ENCODE measurements at regions not wholly inside any gene's neighbourhood (a gene's known extent, or its start where the extent isn't known, plus 50 kb on each side); places are given as distances from the start of the nearest gene placed in this dataset.

- no peak overlapping the region for H2AFZ ChIP-seq (ENCODE audit: low read length)
- DNase-seq (no peak), ATAC-seq (no peak)
- TF ChIP-seq EZH2 (IDR thresholded peaks at IDR 0.05; ENCODE audit: low read length, unreplicated experiment): no peak
- TF ChIP-seq EZH2phosphoT487 (IDR thresholded peaks at IDR 0.05; ENCODE audit: borderline replicate concordance, low read length): no peak
- no peak for TF ChIP-seq CTCF (conservative IDR thresholded peaks at IDR 0.05; ENCODE audit: low read depth, low read length)
- H3K27ac ChIP-seq (ENCODE audit: low read length): no peak overlapping the region
- no peak overlapping the region for H3K4me3 ChIP-seq (ENCODE audit: low read length)
- BruUV-seq (replicated peaks): no TSS peak
- H3K9me3 ChIP-seq (ENCODE audit: low read length): no peaks in the 10 kb centered on the region
- intact Hi-C loops (cut with micrococcal nuclease): no loop called here
- ChIA-PET CTCF (no interaction called here), POLR2A (ENCODE audit: unreplicated experiment) (no interaction called here)
- no peaks in the 10 kb centered on the region for H3K79me2 ChIP-seq (ENCODE audit: low read length)
- peaks cover 19% of the 10 kb centered on the region for H3K27me3 ChIP-seq (ENCODE audit: low read length)
- H3K4me1 ChIP-seq (ENCODE audit: insufficient read depth, low read length): no peaks in the 10 kb centered on the region
- H4K20me1 ChIP-seq (ENCODE audit: low read length): no peaks in the 10 kb centered on the region
- no peaks in the 10 kb centered on the region for H3F3A ChIP-seq (ENCODE audit: low read length, unreplicated experiment)
- H3K4me2 ChIP-seq (ENCODE audit: low read length): no peak overlapping the region
- no peaks in the 10 kb centered on the region for H3K9me2 ChIP-seq (replicated peaks; ENCODE audit: low read length)
- no peaks in the 10 kb centered on the region for H3K36me3 ChIP-seq (ENCODE audit: low read depth, low read length)
- no peak overlapping the region for H3K9ac ChIP-seq (ENCODE audit: low read length)
These were observed 58.1 kb upstream of the SORCS3 start for GRCh38 chr10:104582966-104583365.

- BruUV-seq (replicated peaks): no TSS peak
- H3K4me3 ChIP-seq (ENCODE audit: low read length): no peak overlapping the region
- TF ChIP-seq CTCF (conservative IDR thresholded peaks at IDR 0.05; ENCODE audit: low read depth, low read length) (no peak), EZH2phosphoT487 (IDR thresholded peaks at IDR 0.05; ENCODE audit: borderline replicate concordance, low read length) (no peak), EZH2 (IDR thresholded peaks at IDR 0.05; ENCODE audit: low read length, unreplicated experiment) (no peak)
- no peaks in the 10 kb centered on the region; the same call in 1 of the 2 replicates for H3K4me1 ChIP-seq (ENCODE audit: insufficient read depth, low read length)
- no peaks in the 10 kb centered on the region for H3K9me3 ChIP-seq (ENCODE audit: low read length)
- peaks cover 5% of the 10 kb centered on the region; the same call in 1 of the 2 replicates for H3K27me3 ChIP-seq (ENCODE audit: low read length)
- no peak for ATAC-seq
- no peaks in the 10 kb centered on the region for H3K9me2 ChIP-seq (replicated peaks; ENCODE audit: low read length)
- CTCF ChIA-PET: no interaction called here
- H3K79me2 ChIP-seq (ENCODE audit: low read length): no peaks in the 10 kb centered on the region
- H2AFZ ChIP-seq (ENCODE audit: low read length): no peak overlapping the region
- no peak overlapping the region for H3K9ac ChIP-seq (ENCODE audit: low read length)
- H3K27ac ChIP-seq (ENCODE audit: low read length): no peak overlapping the region
- intact Hi-C loops (cut with micrococcal nuclease): no loop called here
- DNase-seq: no peak
- no peaks in the 10 kb centered on the region for H3F3A ChIP-seq (ENCODE audit: low read length, unreplicated experiment)
- POLR2A ChIA-PET (ENCODE audit: unreplicated experiment): no interaction called here
- no peaks in the 10 kb centered on the region for H3K36me3 ChIP-seq (ENCODE audit: low read depth, low read length)
- H4K20me1 ChIP-seq (ENCODE audit: low read length): no peaks in the 10 kb centered on the region
- H3K4me2 ChIP-seq (ENCODE audit: low read length): no peak overlapping the region
These were observed 56.5 kb upstream of the SORCS3 start for GRCh38 chr10:104584541-104584940.

- H3K79me2 ChIP-seq (ENCODE audit: low read length): no peaks in the 10 kb centered on the region
- POLR2A ChIA-PET (ENCODE audit: unreplicated experiment): no interaction called here
- no TSS peak for BruUV-seq (replicated peaks)
- H3K36me3 ChIP-seq (ENCODE audit: low read depth, low read length): no peaks in the 10 kb centered on the region
- no peaks in the 10 kb centered on the region for H3K9me2 ChIP-seq (replicated peaks; ENCODE audit: low read length)
- H3K4me3 ChIP-seq (ENCODE audit: low read length): no peak overlapping the region
- H3K9me3 ChIP-seq (ENCODE audit: low read length): no peaks in the 10 kb centered on the region
- H2AFZ ChIP-seq (ENCODE audit: low read length): no peak overlapping the region
- ATAC-seq (no peak), DNase-seq (no peak)
- peaks cover 18% of the 10 kb centered on the region for H3K27me3 ChIP-seq (ENCODE audit: low read length)
- no peaks in the 10 kb centered on the region for H4K20me1 ChIP-seq (ENCODE audit: low read length)
- no peak overlapping the region for H3K27ac ChIP-seq (ENCODE audit: low read length)
- H3F3A ChIP-seq (ENCODE audit: low read length, unreplicated experiment): no peaks in the 10 kb centered on the region
- H3K4me1 ChIP-seq (ENCODE audit: insufficient read depth, low read length): no peaks in the 10 kb centered on the region; the same call in 1 of the 2 replicates
- CTCF ChIA-PET: no interaction called here
- no peak overlapping the region for H3K4me2 ChIP-seq (ENCODE audit: low read length)
- H3K9ac ChIP-seq (ENCODE audit: low read length): no peak overlapping the region
- intact Hi-C loops (cut with micrococcal nuclease): no loop called here
- TF ChIP-seq CTCF (conservative IDR thresholded peaks at IDR 0.05; ENCODE audit: low read depth, low read length): no peak
- TF ChIP-seq EZH2 (IDR thresholded peaks at IDR 0.05; ENCODE audit: low read length, unreplicated experiment): no peak
- no peak for TF ChIP-seq EZH2phosphoT487 (IDR thresholded peaks at IDR 0.05; ENCODE audit: borderline replicate concordance, low read length)
These were observed 53.3 kb upstream of the SORCS3 start for GRCh38 chr10:104587751-104588150.
